ENCODE measurements at regions not wholly inside any gene's neighbourhood (a gene's known extent, or its start where the extent isn't known, plus 50 kb on each side); places are given as distances from the start of the nearest gene placed in this dataset.
"Not testable (repeated sequence)": the region's sequence is repeated elsewhere in the genome, so short reads cannot be mapped to it uniquely, and the experiment has no call there.

- H3K27me3 ChIP-seq, result no peaks in the 10 kb centered on the region
- no peak for TF ChIP-seq CTCF (IDR thresholded peaks at IDR 0.05; ENCODE audit: low read depth, low read length)
- peaks cover 2% of the 10 kb centered on the region for H3K4me1 ChIP-seq (ENCODE audit: low read depth)
- no peak for DNase-seq (ENCODE audit: low read depth in 1 of 2, low spot score in 1 of 2)
- H3K4me3 ChIP-seq, result no peak overlapping the region
- H3K36me3 ChIP-seq, result no peaks in the 10 kb centered on the region
- H3K27ac ChIP-seq, result no peak overlapping the region
- no peaks in the 10 kb centered on the region for H3K9me3 ChIP-seq (ENCODE audit: low read depth)
Measured at GRCh38 chr3:30448450-30449289, 157.7 kb upstream of the TGFBR2 start.

GRCh38 chr3:30449290-30449632, 157.1 kb upstream of the TGFBR2 start:
- Histone ChIP-seq H3K27ac (no peak overlapping the region), H3K4me1 (ENCODE audit: low read depth) (peaks cover 2% of the 10 kb centered on the region), H3K36me3 (no peaks in the 10 kb centered on the region), H3K27me3 (no peaks in the 10 kb centered on the region), H3K4me3 (no peak overlapping the region), H3K9me3 (ENCODE audit: low read depth) (no peaks in the 10 kb centered on the region)
- TF ChIP-seq CTCF (IDR thresholded peaks at IDR 0.05; ENCODE audit: low read depth, low read length), result no peak
- no peak for DNase-seq (ENCODE audit: low read depth in 1 of 2, low spot score in 1 of 2)

- H3K4me1 ChIP-seq (ENCODE audit: low read depth), result peaks cover 2% of the 10 kb centered on the region
- H3K27me3 ChIP-seq, result no peaks in the 10 kb centered on the region
- no peak overlapping the region for H3K27ac ChIP-seq
Measured at GRCh38 chr3:30452446-30452845, 154.0 kb upstream of the TGFBR2 start.

GRCh38 chr3:30453360-30454039, 152.9 kb upstream of the TGFBR2 start:
- Histone ChIP-seq H3K9me3 (ENCODE audit: low read depth) (no peaks in the 10 kb centered on the region), H3K27me3 (no peaks in the 10 kb centered on the region), H3K4me1 (ENCODE audit: low read depth) (peaks cover 2% of the 10 kb centered on the region), H3K4me3 (no peak overlapping the region), H3K36me3 (no peaks in the 10 kb centered on the region), H3K27ac (no peak overlapping the region)
- TF ChIP-seq CTCF (IDR thresholded peaks at IDR 0.05; ENCODE audit: low read depth, low read length), result no peak
- DNase-seq (ENCODE audit: low read depth in 1 of 2, low spot score in 1 of 2), result peak in 1 of 2 donors; percentile 41

More at GRCh38 chr3:30452446-30452845, 154.0 kb upstream of the TGFBR2 start:
- DNase-seq (ENCODE audit: low read depth in 1 of 2, low spot score in 1 of 2), result no peak
- Histone ChIP-seq H3K36me3 (no peaks in the 10 kb centered on the region), H3K4me3 (no peak overlapping the region), H3K9me3 (ENCODE audit: low read depth) (no peaks in the 10 kb centered on the region)
- no peak for TF ChIP-seq CTCF (IDR thresholded peaks at IDR 0.05; ENCODE audit: low read depth, low read length)

- no peak for TF ChIP-seq CTCF (IDR thresholded peaks at IDR 0.05; ENCODE audit: low read depth, low read length)
- no peak overlapping the region for H3K4me3 ChIP-seq
- no peaks in the 10 kb centered on the region for H3K36me3 ChIP-seq
- no peak overlapping the region for H3K27ac ChIP-seq
- DNase-seq (ENCODE audit: low read depth in 1 of 2, low spot score in 1 of 2), result no peak
- no peaks in the 10 kb centered on the region for H3K4me1 ChIP-seq (ENCODE audit: low read depth)
- H3K27me3 ChIP-seq, result no peaks in the 10 kb centered on the region
- H3K9me3 ChIP-seq (ENCODE audit: low read depth), result no peaks in the 10 kb centered on the region
Measured at GRCh38 chr3:30454636-30455035, 151.8 kb upstream of the TGFBR2 start.

- H3K9me3 ChIP-seq (ENCODE audit: low read depth); DNase-seq (ENCODE audit: low read depth in 1 of 2, low spot score in 1 of 2); H3K4me3 ChIP-seq: not testable (repeated sequence)
Measured at GRCh38 chr3:30455112-30455511, 151.3 kb upstream of the TGFBR2 start.

More at GRCh38 chr3:30455112-30455511, 151.3 kb upstream of the TGFBR2 start:
- not testable (repeated sequence) for H3K36me3 ChIP-seq; H3K27ac ChIP-seq; H3K4me1 ChIP-seq (ENCODE audit: low read depth); H3K27me3 ChIP-seq

Measured in cardiac muscle cell (in vitro differentiated cells and primary cell).